Activated CD4-positive, alpha-beta T cell treated with anti-CD3 and anti-CD28 coated beads for 36 hours (primary cell): ENCODE measurements at regions not wholly inside any gene's neighbourhood (a gene's known extent, or its start where the extent isn't known, plus 50 kb on each side); places are given as distances from the start of the nearest gene placed in this dataset.

Source experiments
- ATAC-seq: fragments of 200-7000 bp; cut with Tn5 transposase; one replicate; pipeline ENCODE4 v1.10.0; 2021; ENCODE audit warnings: mild to moderate bottlenecking, moderate library complexity
- CTCF ChIA-PET: fragments of 350-600 bp; sonication (Branson Sonifier 250); formaldehyde crosslinking; loops from one replicate; lab custom pipeline; 2021; ENCODE audit warnings: antibody characterized with exemption; lab: Charles Lee
- POLR2A ChIA-PET: fragments of 350-600 bp; sonication (Branson Sonifier 250); formaldehyde crosslinking; loops from one replicate; lab custom pipeline; 2021; ENCODE audit warnings: antibody characterized with exemption, inconsistent platforms; lab: Charles Lee
- DNase-seq: peaks from one replicate; pipeline ENCODE4 v3.0.0-alpha.2; 2020
- H3K27ac Mint-ChIP-seq: one replicate; pipeline ENCODE4 v1.8.0; 2021; ENCODE audit warnings: mixed read lengths
- H3K27me3 Mint-ChIP-seq: one replicate; pipeline ENCODE4 v1.8.0; 2021; ENCODE audit warnings: mixed read lengths
- H3K36me3 Mint-ChIP-seq: one replicate; pipeline ENCODE4 v1.8.0; 2021; ENCODE audit warnings: low read depth, mixed read lengths
- H3K4me1 Mint-ChIP-seq: one replicate; pipeline ENCODE4 v1.8.0; 2021; ENCODE audit warnings: mixed read lengths
- H3K4me3 Mint-ChIP-seq: one replicate; pipeline ENCODE4 v1.8.0; 2021; ENCODE audit warnings: mild to moderate bottlenecking, moderate library complexity, mixed read lengths
- H3K9me3 Mint-ChIP-seq: one replicate; pipeline ENCODE4 v1.8.0; 2021; ENCODE audit warnings: low read depth, mixed read lengths
- intact Hi-C, 2 experiments: fragments of 100-400 bp; cut with DNase I in 1 of 2; cut with micrococcal nuclease in 1 of 2; formaldehyde crosslinking; loops; one replicate each; pipeline versions ENCODE4 v1.14.2 to v1.15.1; 2022 to 2024; cut with DNase I, micrococcal nuclease

GRCh38 chr9:13484186-13484585 lies 204.7 kb upstream of the MPDZ start:
- H3K27me3 Mint-ChIP-seq = no peaks in the 10 kb centered on the region
- no peaks in the 10 kb centered on the region for H3K36me3 Mint-ChIP-seq
- intact Hi-C loops = no loop called here
- DNase-seq (no peak), ATAC-seq (no peak)
- no peaks in the 10 kb centered on the region for H3K4me1 Mint-ChIP-seq
- no peak overlapping the region for H3K4me3 Mint-ChIP-seq
- CTCF ChIA-PET = no interaction called here
- POLR2A ChIA-PET = no interaction called here
- no peak overlapping the region for H3K27ac Mint-ChIP-seq
- peaks cover 4% of the 10 kb centered on the region for H3K9me3 Mint-ChIP-seq

- Mint-ChIP-seq H3K4me3 (no peak overlapping the region), H3K4me1 (no peaks in the 10 kb centered on the region), H3K27ac (no peak overlapping the region), H3K36me3 (no peaks in the 10 kb centered on the region), H3K27me3 (no peaks in the 10 kb centered on the region), H3K9me3 (peaks cover 1% of the 10 kb centered on the region)
- DNase-seq (no peak), ATAC-seq (no peak)
- ChIA-PET POLR2A (no interaction called here), CTCF (no interaction called here)
- intact Hi-C loops = no loop called here
Measured at GRCh38 chr9:13481274-13481673, 201.8 kb upstream of the MPDZ start.

GRCh38 chr9:13480693-13481092 lies 201.2 kb upstream of the MPDZ start:
- intact Hi-C loops = no loop called here

GRCh38 chr9:13479096-13479495 lies 199.6 kb upstream of the MPDZ start:
- no peaks in the 10 kb centered on the region for H3K4me1 Mint-ChIP-seq
- no peaks in the 10 kb centered on the region for H3K36me3 Mint-ChIP-seq
- DNase-seq (no peak), ATAC-seq (no peak)
- ChIA-PET POLR2A (no interaction called here), CTCF (no interaction called here)
- H3K27ac Mint-ChIP-seq = no peak overlapping the region
- H3K4me3 Mint-ChIP-seq = no peak overlapping the region
- no peaks in the 10 kb centered on the region for H3K27me3 Mint-ChIP-seq
- intact Hi-C loops = no loop called here
- H3K9me3 Mint-ChIP-seq = peaks cover 10% of the 10 kb centered on the region

More at GRCh38 chr9:13480693-13481092, 201.2 kb upstream of the MPDZ start:
- ATAC-seq (no peak), DNase-seq (no peak)
- H3K4me1 Mint-ChIP-seq = no peaks in the 10 kb centered on the region
- H3K9me3 Mint-ChIP-seq = peaks cover 6% of the 10 kb centered on the region
- H3K36me3 Mint-ChIP-seq = no peaks in the 10 kb centered on the region
- no peak overlapping the region for H3K4me3 Mint-ChIP-seq
- H3K27me3 Mint-ChIP-seq = no peaks in the 10 kb centered on the region
- ChIA-PET CTCF (no interaction called here), POLR2A (no interaction called here)
- no peak overlapping the region for H3K27ac Mint-ChIP-seq

GRCh38 chr9:13478639-13479038 lies 199.1 kb upstream of the MPDZ start:
- POLR2A ChIA-PET = no interaction called here
- Mint-ChIP-seq H3K4me3 (no peak overlapping the region), H3K27me3 (no peaks in the 10 kb centered on the region), H3K9me3 (peaks cover 10% of the 10 kb centered on the region), H3K4me1 (no peaks in the 10 kb centered on the region), H3K27ac (no peak overlapping the region), H3K36me3 (no peaks in the 10 kb centered on the region)
- ATAC-seq (no peak), DNase-seq (no peak)
- intact Hi-C loops = no loop called here
- CTCF ChIA-PET = no interaction called here

- Mint-ChIP-seq H3K27me3 (no peaks in the 10 kb centered on the region), H3K4me3 (no peak overlapping the region), H3K27ac (no peak overlapping the region), H3K4me1 (no peaks in the 10 kb centered on the region), H3K9me3 (peaks cover 10% of the 10 kb centered on the region), H3K36me3 (no peaks in the 10 kb centered on the region)
- ATAC-seq (no peak), DNase-seq (no peak)
- CTCF ChIA-PET = no interaction called here
- intact Hi-C loops = no loop called here
- POLR2A ChIA-PET = no interaction called here
Measured at GRCh38 chr9:13478160-13478559, 198.7 kb upstream of the MPDZ start.

GRCh38 chr9:13470836-13471235 lies 191.3 kb upstream of the MPDZ start:
- no peak overlapping the region for H3K4me3 Mint-ChIP-seq
- ChIA-PET CTCF (no interaction called here), POLR2A (no interaction called here)
- H3K9me3 Mint-ChIP-seq = peaks cover 10% of the 10 kb centered on the region
- DNase-seq = no peak
- no peaks in the 10 kb centered on the region for H3K4me1 Mint-ChIP-seq
- no peaks in the 10 kb centered on the region for H3K27me3 Mint-ChIP-seq
- intact Hi-C loops = no loop called here
- H3K27ac Mint-ChIP-seq = no peak overlapping the region
- no peak for ATAC-seq
- H3K36me3 Mint-ChIP-seq = no peaks in the 10 kb centered on the region

- Mint-ChIP-seq H3K27ac (no peak overlapping the region), H3K9me3 (peaks cover 4% of the 10 kb centered on the region), H3K36me3 (no peaks in the 10 kb centered on the region), H3K4me1 (no peaks in the 10 kb centered on the region), H3K4me3 (no peak overlapping the region), H3K27me3 (no peaks in the 10 kb centered on the region)
- ATAC-seq (no peak), DNase-seq (no peak)
- intact Hi-C loops = no loop called here
- ChIA-PET CTCF (no interaction called here), POLR2A (no interaction called here)
Measured at GRCh38 chr9:13467157-13467556, 187.7 kb upstream of the MPDZ start.

- Mint-ChIP-seq H3K9me3 (no peaks in the 10 kb centered on the region), H3K4me1 (no peaks in the 10 kb centered on the region), H3K27ac (no peak overlapping the region), H3K27me3 (no peaks in the 10 kb centered on the region), H3K36me3 (no peaks in the 10 kb centered on the region), H3K4me3 (no peak overlapping the region)
- CTCF ChIA-PET = no interaction called here
- intact Hi-C loops = no loop called here
- ATAC-seq (no peak), DNase-seq (no peak)
- POLR2A ChIA-PET = no interaction called here
Measured at GRCh38 chr9:13461414-13461991, 182.0 kb upstream of the MPDZ start.

- POLR2A ChIA-PET = no interaction called here
- CTCF ChIA-PET = no interaction called here
- H3K4me3 Mint-ChIP-seq = no peak overlapping the region
- H3K27me3 Mint-ChIP-seq = no peaks in the 10 kb centered on the region
- DNase-seq (no peak), ATAC-seq (no peak)
- H3K36me3 Mint-ChIP-seq = no peaks in the 10 kb centered on the region
- no peak overlapping the region for H3K27ac Mint-ChIP-seq
- intact Hi-C loops = no loop called here
- H3K4me1 Mint-ChIP-seq = no peaks in the 10 kb centered on the region
- no peaks in the 10 kb centered on the region for H3K9me3 Mint-ChIP-seq
Measured at GRCh38 chr9:13459071-13459470, 179.6 kb upstream of the MPDZ start.

GRCh38 chr9:13457795-13458194 lies 178.3 kb upstream of the MPDZ start:
- CTCF ChIA-PET = no interaction called here
- Mint-ChIP-seq H3K4me3 (no peak overlapping the region), H3K9me3 (no peaks in the 10 kb centered on the region), H3K27ac (no peak overlapping the region), H3K4me1 (no peaks in the 10 kb centered on the region), H3K27me3 (no peaks in the 10 kb centered on the region), H3K36me3 (no peaks in the 10 kb centered on the region)
- intact Hi-C loops = no loop called here
- POLR2A ChIA-PET = interaction anchor here (0.7 kb wide), 1 partner anchor 167 kb away, joined by 3 read pairs; no protein-coding TSS in a partner anchor
- no peak for ATAC-seq
- no peak for DNase-seq

GRCh38 chr9:13450723-13451122 lies 171.2 kb upstream of the MPDZ start:
- no peak overlapping the region for H3K4me3 Mint-ChIP-seq
- no peaks in the 10 kb centered on the region for H3K9me3 Mint-ChIP-seq
- intact Hi-C loops = no loop called here
- DNase-seq = no peak
- H3K4me1 Mint-ChIP-seq = no peaks in the 10 kb centered on the region
- no peak overlapping the region for H3K27ac Mint-ChIP-seq
- ATAC-seq = no peak
- CTCF ChIA-PET = no interaction called here
- POLR2A ChIA-PET = no interaction called here
- no peaks in the 10 kb centered on the region for H3K36me3 Mint-ChIP-seq
- no peaks in the 10 kb centered on the region for H3K27me3 Mint-ChIP-seq
